ENCODE measurements at regions not wholly inside any gene's neighbourhood (a gene's known extent, or its start where the extent isn't known, plus 50 kb on each side); places are given as distances from the start of the nearest gene placed in this dataset.

GRCh38 chr9:120303519-120303918, 276.4 kb downstream of the CDK5RAP2 start:
- DNase-seq: no peak
- H3K9me3 ChIP-seq (replicated peaks in 1 of 2; ENCODE audit: control insufficient read depth in 1 of 2, insufficient read depth in 1 of 2, low read length in 2 of 2): no peaks in the 10 kb centered on the region
- intact Hi-C loops (cut with micrococcal nuclease): no loop called here
- H3K27ac ChIP-seq (ENCODE audit: low read depth in 1 of 2, low read length in 2 of 2): no peak overlapping the region
- no peaks in the 10 kb centered on the region for H4K20me1 ChIP-seq (ENCODE audit: insufficient read depth, low read length)
- H3K4me2 ChIP-seq (replicated peaks; ENCODE audit: extremely low read depth, low read length, poor library complexity, severe bottlenecking): no peak overlapping the region
- TF ChIP-seq CTCF (IDR thresholded peaks at IDR 0.05): no peak
- Mint-ChIP-seq H3K27me3 (ENCODE audit: low read depth in 3 of 3) (peaks cover 4 to 12% (median 5%) of the 10 kb centered on the region in 3 donors), H3K27ac (no peak overlapping the region), H3K9me3 (peaks cover 0 to 2% (median 0%) of the 10 kb centered on the region in 7 donors), H3K4me1 (no peaks in the 10 kb centered on the region), H3K4me3 (no peak overlapping the region), H3K36me3 (no peaks in the 10 kb centered on the region)
- no peak overlapping the region for H3K9ac ChIP-seq (ENCODE audit: insufficient read depth, low read length, poor library complexity, severe bottlenecking)
- no peaks in the 10 kb centered on the region for H3K4me1 ChIP-seq (ENCODE audit: control insufficient read depth in 1 of 2, insufficient read depth in 2 of 2, low read length in 2 of 2)
- H3K27me3 ChIP-seq (ENCODE audit: control insufficient read depth in 2 of 2, insufficient read depth in 2 of 2, low read length in 2 of 2): no peaks in the 10 kb centered on the region
- H3K79me2 ChIP-seq (ENCODE audit: insufficient read depth, low read length): no peaks in the 10 kb centered on the region
- H3K4me3 ChIP-seq (replicated peaks in 1 of 3; ENCODE audit: low read depth in 2 of 3, low read length in 3 of 3): no peak overlapping the region
- 94% methylated on average over 2 of the region's 4 CpGs for WGBS (ENCODE audit: insufficient coverage)
- H2AFZ ChIP-seq (ENCODE audit: insufficient read depth, low read depth, low read length, poor library complexity, severe bottlenecking): no peak overlapping the region
- H3K36me3 ChIP-seq (replicated peaks in 1 of 2; ENCODE audit: control insufficient read depth in 1 of 2, insufficient read depth in 2 of 2, low read length in 2 of 2): no peaks in the 10 kb centered on the region

- H3K27me3 Mint-ChIP-seq (ENCODE audit: low read depth in 3 of 3): peaks cover 3 to 7% (median 3%) of the 10 kb centered on the region in 3 donors
- no peak overlapping the region for H3K27ac ChIP-seq (ENCODE audit: low read depth in 1 of 2, low read length in 2 of 2)
- peaks cover 0 to 2% (median 0%) of the 10 kb centered on the region in 7 donors for H3K9me3 Mint-ChIP-seq
- H3K27ac Mint-ChIP-seq: no peak overlapping the region
- no peak overlapping the region for H3K4me3 ChIP-seq (replicated peaks in 1 of 3; ENCODE audit: low read depth in 2 of 3, low read length in 3 of 3)
- H3K4me1 ChIP-seq (ENCODE audit: control insufficient read depth in 1 of 2, insufficient read depth in 2 of 2, low read length in 2 of 2): no peaks in the 10 kb centered on the region
- H3K9me3 ChIP-seq (replicated peaks in 1 of 2; ENCODE audit: control insufficient read depth in 1 of 2, insufficient read depth in 1 of 2, low read length in 2 of 2): no peaks in the 10 kb centered on the region
- no peaks in the 10 kb centered on the region for H3K36me3 ChIP-seq (replicated peaks in 1 of 2; ENCODE audit: control insufficient read depth in 1 of 2, insufficient read depth in 2 of 2, low read length in 2 of 2)
- H3K4me2 ChIP-seq (replicated peaks; ENCODE audit: extremely low read depth, low read length, poor library complexity, severe bottlenecking): no peak overlapping the region
- TF ChIP-seq CTCF (IDR thresholded peaks at IDR 0.05): no peak
- no peak overlapping the region for H3K4me3 Mint-ChIP-seq
- 68% methylated on average over 4 of the region's 6 CpGs for WGBS (ENCODE audit: insufficient coverage)
- DNase-seq: no peak
- no peaks in the 10 kb centered on the region for H3K79me2 ChIP-seq (ENCODE audit: insufficient read depth, low read length)
- intact Hi-C loops (cut with micrococcal nuclease): no loop called here
- no peaks in the 10 kb centered on the region for H3K36me3 Mint-ChIP-seq
- no peaks in the 10 kb centered on the region for H3K27me3 ChIP-seq (ENCODE audit: control insufficient read depth in 2 of 2, insufficient read depth in 2 of 2, low read length in 2 of 2)
- H3K4me1 Mint-ChIP-seq: no peaks in the 10 kb centered on the region
- H3K9ac ChIP-seq (ENCODE audit: insufficient read depth, low read length, poor library complexity, severe bottlenecking): no peak overlapping the region
- H4K20me1 ChIP-seq (ENCODE audit: insufficient read depth, low read length): no peaks in the 10 kb centered on the region
- no peak overlapping the region for H2AFZ ChIP-seq (ENCODE audit: insufficient read depth, low read depth, low read length, poor library complexity, severe bottlenecking)
These were observed 280.2 kb downstream of the CDK5RAP2 start for GRCh38 chr9:120299785-120300184.

All from CD14-positive monocyte (primary cell).